Activated CD8-positive, alpha-beta T cell treated with anti-CD3 and anti-CD28 coated beads for 36 hours (primary cell): ENCODE measurements at regions not wholly inside any gene's neighbourhood (a gene's known extent, or its start where the extent isn't known, plus 50 kb on each side); places are given as distances from the start of the nearest gene placed in this dataset.

Experiments
- ATAC-seq: fragments of 200-7000 bp; cut with Tn5 transposase; one replicate; pipeline ENCODE4 v1.10.0; 2021; ENCODE audit warnings: mild to moderate bottlenecking, moderate library complexity
- CTCF ChIA-PET: fragments of 350-600 bp; sonication (Branson Sonifier 250); formaldehyde crosslinking; loops from one replicate; lab custom pipeline; 2021; ENCODE audit warnings: antibody characterized with exemption; lab: Charles Lee
- POLR2A ChIA-PET: fragments of 350-600 bp; sonication (Branson Sonifier 250); formaldehyde crosslinking; loops from one replicate; lab custom pipeline; 2021; ENCODE audit warnings: antibody characterized with exemption; lab: Charles Lee
- DNase-seq: peaks from one replicate; pipeline ENCODE4 v3.0.0-alpha.2; 2020
- H3K27ac Mint-ChIP-seq: one replicate; pipeline ENCODE4 v1.8.0; 2021; ENCODE audit warnings: mild to moderate bottlenecking, mixed read lengths
- H3K27me3 Mint-ChIP-seq: one replicate; pipeline ENCODE4 v1.8.0; 2021; ENCODE audit warnings: mixed read lengths
- H3K36me3 Mint-ChIP-seq: one replicate; pipeline ENCODE4 v1.8.0; 2021; ENCODE audit warnings: low read depth, mixed read lengths
- H3K4me1 Mint-ChIP-seq: one replicate; pipeline ENCODE4 v1.8.0; 2021; ENCODE audit warnings: low read depth, mixed read lengths
- H3K4me3 Mint-ChIP-seq: one replicate; pipeline ENCODE4 v1.8.0; 2021; ENCODE audit warnings: mild to moderate bottlenecking, moderate library complexity, mixed read lengths
- H3K9me3 Mint-ChIP-seq: one replicate; pipeline ENCODE4 v1.8.0; 2021; ENCODE audit warnings: mixed read lengths
- CTCF ChIP-seq: fragments of 200-600 bp; IDR thresholded peaks from one replicate; pipeline ENCODE4 v1.8.0; 2022; ENCODE audit warnings: antibody characterized with exemption, mild to moderate bottlenecking
- intact Hi-C: fragments of 100-400 bp; cut with micrococcal nuclease; formaldehyde crosslinking; loops from one replicate; pipeline ENCODE4 v1.10.0; 2022

GRCh38 chr5:143664623-143665022 is 147.3 kb upstream of the HMHB1 start:
- POLR2A ChIA-PET, result no interaction called here
- Mint-ChIP-seq H3K27me3 (no peaks in the 10 kb centered on the region), H3K9me3 (no peaks in the 10 kb centered on the region), H3K27ac (no peak overlapping the region), H3K4me3 (no peak overlapping the region), H3K36me3 (no peaks in the 10 kb centered on the region), H3K4me1 (no peaks in the 10 kb centered on the region)
- CTCF ChIA-PET, result no interaction called here
- no peak for TF ChIP-seq CTCF
- ATAC-seq (no peak), DNase-seq (no peak)
- intact Hi-C loops, result no loop called here

DNA sequence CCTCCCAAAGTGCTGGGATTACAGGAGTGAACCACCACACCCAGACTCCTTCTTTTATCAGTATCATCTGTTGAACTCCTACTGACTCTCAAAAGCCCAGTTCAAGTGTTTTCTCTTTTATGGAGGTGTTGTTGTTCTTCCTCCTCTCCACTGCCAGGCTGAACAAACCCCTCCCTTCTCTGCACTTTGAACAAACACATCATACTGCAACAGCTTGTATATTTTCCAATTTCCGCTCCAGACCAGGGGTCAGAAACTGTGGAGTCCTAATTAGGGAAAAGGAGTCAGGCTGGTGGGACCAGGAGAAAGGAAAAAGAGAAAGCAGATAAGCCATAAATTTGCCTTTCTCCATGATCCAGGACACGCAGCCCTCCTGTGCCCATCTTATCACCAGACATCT is 148.1 kb upstream of the HMHB1 start:
- Mint-ChIP-seq H3K27me3 (no peaks in the 10 kb centered on the region), H3K27ac (no peak overlapping the region), H3K4me3 (no peak overlapping the region), H3K9me3 (no peaks in the 10 kb centered on the region), H3K4me1 (no peaks in the 10 kb centered on the region), H3K36me3 (no peaks in the 10 kb centered on the region)
- no peak for ATAC-seq
- ChIA-PET CTCF (no interaction called here), POLR2A (no interaction called here)
- intact Hi-C loops, result no loop called here
- DNase-seq, result no peak
- no peak for TF ChIP-seq CTCF

GRCh38 chr5:143662020-143662419 is 149.9 kb upstream of the HMHB1 start:
- no peaks in the 10 kb centered on the region for H3K9me3 Mint-ChIP-seq
- CTCF ChIA-PET, result no interaction called here

GRCh38 chr5:143660625-143661024 is 151.3 kb upstream of the HMHB1 start:
- POLR2A ChIA-PET, result no interaction called here
- CTCF ChIA-PET, result no interaction called here
- DNase-seq (no peak), ATAC-seq (no peak)
- H3K27ac Mint-ChIP-seq, result no peak overlapping the region
- intact Hi-C loops, result no loop called here
- H3K4me1 Mint-ChIP-seq, result no peaks in the 10 kb centered on the region
- peaks cover 2% of the 10 kb centered on the region for H3K27me3 Mint-ChIP-seq
- H3K36me3 Mint-ChIP-seq, result no peaks in the 10 kb centered on the region
- no peak for TF ChIP-seq CTCF
- H3K9me3 Mint-ChIP-seq, result no peaks in the 10 kb centered on the region
- H3K4me3 Mint-ChIP-seq, result no peak overlapping the region

More at GRCh38 chr5:143662020-143662419, 149.9 kb upstream of the HMHB1 start:
- H3K36me3 Mint-ChIP-seq, result no peaks in the 10 kb centered on the region
- no peak for TF ChIP-seq CTCF
- POLR2A ChIA-PET, result no interaction called here
- H3K27me3 Mint-ChIP-seq, result peaks cover 2% of the 10 kb centered on the region
- H3K27ac Mint-ChIP-seq, result no peak overlapping the region
- intact Hi-C loops, result no loop called here
- ATAC-seq (no peak), DNase-seq (no peak)
- no peak overlapping the region for H3K4me3 Mint-ChIP-seq
- H3K4me1 Mint-ChIP-seq, result no peaks in the 10 kb centered on the region

DNA sequence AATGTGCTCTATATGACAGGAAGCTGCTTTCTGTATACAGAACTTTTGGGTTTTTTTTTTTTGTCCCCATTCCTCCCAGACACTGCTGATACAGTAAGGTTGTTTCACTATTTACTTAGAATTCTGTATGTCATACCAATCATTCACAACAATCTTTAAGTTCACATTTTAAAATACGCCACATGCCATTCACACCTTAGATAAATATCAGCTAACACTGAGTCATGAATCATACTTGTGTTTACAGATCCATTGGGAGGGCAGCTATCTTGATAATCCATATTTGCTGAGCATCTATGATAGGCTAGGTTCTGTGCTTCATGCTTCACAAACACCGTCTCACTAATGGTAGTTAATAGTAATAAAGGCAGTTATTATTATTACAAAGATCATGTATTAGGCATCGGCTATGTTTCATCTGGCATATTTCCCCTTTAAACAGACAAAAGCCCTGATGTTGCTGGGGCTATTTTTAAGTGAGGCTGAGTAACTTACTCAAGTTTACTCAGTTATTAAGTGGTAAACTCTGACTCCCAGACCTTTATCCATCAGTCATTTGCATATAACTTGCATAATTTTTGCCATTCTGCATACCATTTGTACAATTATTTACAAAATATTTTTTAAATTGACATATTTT is 152.2 kb upstream of the HMHB1 start:
- no peaks in the 10 kb centered on the region for H3K9me3 Mint-ChIP-seq
- DNase-seq (no peak), ATAC-seq (no peak)
- TF ChIP-seq CTCF, result no peak
- H3K36me3 Mint-ChIP-seq, result no peaks in the 10 kb centered on the region
- ChIA-PET POLR2A (no interaction called here), CTCF (no interaction called here)
- no peak overlapping the region for H3K4me3 Mint-ChIP-seq
- intact Hi-C loops, result no loop called here
- peaks cover 2% of the 10 kb centered on the region for H3K27me3 Mint-ChIP-seq
- H3K27ac Mint-ChIP-seq, result no peak overlapping the region
- no peaks in the 10 kb centered on the region for H3K4me1 Mint-ChIP-seq
